ENCODE measurements at regions not wholly inside any gene's neighbourhood (a gene's known extent, or its start where the extent isn't known, plus 50 kb on each side); places are given as distances from the start of the nearest gene placed in this dataset.

DNA sequence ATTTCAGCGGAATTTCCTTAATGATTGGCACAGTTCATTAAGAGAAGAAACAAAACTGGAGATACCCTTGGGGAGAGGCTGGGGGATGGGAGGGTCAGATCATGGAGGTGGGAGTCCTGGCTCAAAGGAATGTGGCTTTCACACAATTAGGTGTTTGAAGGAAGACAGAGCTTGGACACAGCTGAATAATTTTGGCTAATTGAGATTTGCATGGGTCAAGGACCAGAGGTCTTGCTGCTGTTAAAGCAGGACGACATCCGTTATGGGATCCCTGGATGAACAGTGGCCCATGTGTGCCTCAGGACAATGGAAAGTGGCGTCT lies 160.3 kb downstream of the HS3ST3B1 start:
- TF ChIP-seq ZFX (IDR thresholded peaks at IDR 0.05): no peak
- TF ChIP-seq POLR2A (IDR thresholded peaks at IDR 0.05; ENCODE audit: borderline replicate concordance, extremely low read depth, insufficient read depth, insufficient read length): no peak
- TF ChIP-seq, protein P1, sequence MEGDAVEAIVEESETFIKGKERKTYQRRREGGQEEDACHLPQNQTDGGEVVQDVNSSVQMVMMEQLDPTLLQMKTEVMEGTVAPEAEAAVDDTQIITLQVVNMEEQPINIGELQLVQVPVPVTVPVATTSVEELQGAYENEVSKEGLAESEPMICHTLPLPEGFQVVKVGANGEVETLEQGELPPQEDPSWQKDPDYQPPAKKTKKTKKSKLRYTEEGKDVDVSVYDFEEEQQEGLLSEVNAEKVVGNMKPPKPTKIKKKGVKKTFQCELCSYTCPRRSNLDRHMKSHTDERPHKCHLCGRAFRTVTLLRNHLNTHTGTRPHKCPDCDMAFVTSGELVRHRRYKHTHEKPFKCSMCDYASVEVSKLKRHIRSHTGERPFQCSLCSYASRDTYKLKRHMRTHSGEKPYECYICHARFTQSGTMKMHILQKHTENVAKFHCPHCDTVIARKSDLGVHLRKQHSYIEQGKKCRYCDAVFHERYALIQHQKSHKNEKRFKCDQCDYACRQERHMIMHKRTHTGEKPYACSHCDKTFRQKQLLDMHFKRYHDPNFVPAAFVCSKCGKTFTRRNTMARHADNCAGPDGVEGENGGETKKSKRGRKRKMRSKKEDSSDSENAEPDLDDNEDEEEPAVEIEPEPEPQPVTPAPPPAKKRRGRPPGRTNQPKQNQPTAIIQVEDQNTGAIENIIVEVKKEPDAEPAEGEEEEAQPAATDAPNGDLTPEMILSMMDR (IDR thresholded peaks at IDR 0.05 in 2 of 3, conservative IDR thresholded peaks at IDR 0.05 in 1 of 3; ENCODE audit: borderline replicate concordance in 1 of 3, insufficient read depth in 1 of 3, low read depth in 2 of 3, low read length in 2 of 3): no peak
- TF ChIP-seq SIN3A (IDR thresholded peaks at IDR 0.05; ENCODE audit: low read depth): no peak
- TF ChIP-seq, protein P2, sequence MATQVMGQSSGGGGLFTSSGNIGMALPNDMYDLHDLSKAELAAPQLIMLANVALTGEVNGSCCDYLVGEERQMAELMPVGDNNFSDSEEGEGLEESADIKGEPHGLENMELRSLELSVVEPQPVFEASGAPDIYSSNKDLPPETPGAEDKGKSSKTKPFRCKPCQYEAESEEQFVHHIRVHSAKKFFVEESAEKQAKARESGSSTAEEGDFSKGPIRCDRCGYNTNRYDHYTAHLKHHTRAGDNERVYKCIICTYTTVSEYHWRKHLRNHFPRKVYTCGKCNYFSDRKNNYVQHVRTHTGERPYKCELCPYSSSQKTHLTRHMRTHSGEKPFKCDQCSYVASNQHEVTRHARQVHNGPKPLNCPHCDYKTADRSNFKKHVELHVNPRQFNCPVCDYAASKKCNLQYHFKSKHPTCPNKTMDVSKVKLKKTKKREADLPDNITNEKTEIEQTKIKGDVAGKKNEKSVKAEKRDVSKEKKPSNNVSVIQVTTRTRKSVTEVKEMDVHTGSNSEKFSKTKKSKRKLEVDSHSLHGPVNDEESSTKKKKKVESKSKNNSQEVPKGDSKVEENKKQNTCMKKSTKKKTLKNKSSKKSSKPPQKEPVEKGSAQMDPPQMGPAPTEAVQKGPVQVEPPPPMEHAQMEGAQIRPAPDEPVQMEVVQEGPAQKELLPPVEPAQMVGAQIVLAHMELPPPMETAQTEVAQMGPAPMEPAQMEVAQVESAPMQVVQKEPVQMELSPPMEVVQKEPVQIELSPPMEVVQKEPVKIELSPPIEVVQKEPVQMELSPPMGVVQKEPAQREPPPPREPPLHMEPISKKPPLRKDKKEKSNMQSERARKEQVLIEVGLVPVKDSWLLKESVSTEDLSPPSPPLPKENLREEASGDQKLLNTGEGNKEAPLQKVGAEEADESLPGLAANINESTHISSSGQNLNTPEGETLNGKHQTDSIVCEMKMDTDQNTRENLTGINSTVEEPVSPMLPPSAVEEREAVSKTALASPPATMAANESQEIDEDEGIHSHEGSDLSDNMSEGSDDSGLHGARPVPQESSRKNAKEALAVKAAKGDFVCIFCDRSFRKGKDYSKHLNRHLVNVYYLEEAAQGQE (IDR thresholded peaks at IDR 0.05; ENCODE audit: low read depth): no peak
- TF ChIP-seq, protein P3, sequence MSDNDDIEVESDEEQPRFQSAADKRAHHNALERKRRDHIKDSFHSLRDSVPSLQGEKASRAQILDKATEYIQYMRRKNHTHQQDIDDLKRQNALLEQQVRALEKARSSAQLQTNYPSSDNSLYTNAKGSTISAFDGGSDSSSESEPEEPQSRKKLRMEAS (IDR thresholded peaks at IDR 0.05): no peak
- no peak for TF ChIP-seq EZH2 (IDR thresholded peaks at IDR 0.05)
- no peak for TF ChIP-seq SRF (IDR thresholded peaks at IDR 0.05; ENCODE audit: low read depth)
- TF ChIP-seq ELF1 (IDR thresholded peaks at IDR 0.05; ENCODE audit: borderline replicate concordance, low read depth): no peak
- TF ChIP-seq FOSL1 (IDR thresholded peaks at IDR 0.05; ENCODE audit: low read depth): no peak
